ENCODE measurements at regions not wholly inside any gene's neighbourhood (a gene's known extent, or its start where the extent isn't known, plus 50 kb on each side); places are given as distances from the start of the nearest gene placed in this dataset.

DNA sequence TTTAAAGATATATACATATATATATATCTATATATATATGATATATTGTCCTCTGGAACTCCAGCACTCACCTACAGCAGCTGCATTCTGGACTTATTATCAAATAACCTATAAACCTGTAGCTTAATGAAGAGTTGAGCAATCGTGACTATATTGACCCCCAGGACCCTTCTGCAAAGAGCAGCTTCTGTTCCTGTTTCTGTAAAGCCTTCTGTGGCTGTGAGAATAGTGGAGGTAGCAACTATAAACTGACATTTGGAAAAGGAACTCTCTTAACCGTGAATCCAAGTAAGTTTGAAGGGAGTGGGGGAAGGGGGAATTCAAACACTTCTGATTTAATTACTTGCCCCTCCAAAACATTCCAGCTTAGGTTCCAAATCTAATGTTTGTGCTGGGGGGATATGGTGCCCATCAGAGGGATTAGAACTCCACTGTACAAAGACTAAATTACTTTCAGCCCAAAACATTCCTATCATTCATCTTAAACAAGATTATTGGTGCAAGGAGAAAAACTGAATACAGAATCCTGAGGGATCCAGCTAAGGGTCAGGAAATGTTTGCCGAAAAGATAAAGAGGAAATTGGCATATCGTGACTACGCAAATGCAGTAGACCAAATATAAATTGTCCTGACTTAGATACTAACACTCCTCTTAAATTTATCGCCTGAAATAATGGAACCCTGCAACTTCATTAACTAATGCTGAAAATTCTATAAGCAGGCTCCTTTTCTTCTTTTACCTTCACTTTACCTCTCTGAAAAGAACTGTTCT is 106.1 kb downstream of the DAD1 start:
- Histone ChIP-seq H3K79me2 (ENCODE audit: insufficient read depth, low read length) (no peaks in the 10 kb centered on the region), H3K27me3 (ENCODE audit: insufficient read depth, low read length) (peaks cover 97% of the 10 kb centered on the region), H4K20me1 (ENCODE audit: insufficient read depth) (no peaks in the 10 kb centered on the region), H3K9me2 (ENCODE audit: insufficient read depth) (no peaks in the 10 kb centered on the region), H3K36me3 (ENCODE audit: control insufficient read depth in 1 of 2, insufficient read depth in 2 of 2, low read length in 2 of 2) (no peaks in the 10 kb centered on the region), H3K4me1 (ENCODE audit: control insufficient read depth in 1 of 2, insufficient read depth in 2 of 2, low read length in 2 of 2) (no peaks in the 10 kb centered on the region), H3K9me3 (ENCODE audit: control insufficient read depth in 1 of 2, insufficient read depth in 1 of 2, low read depth in 1 of 2, low read length in 2 of 2) (no peaks in the 10 kb centered on the region), H3K27ac (ENCODE audit: low read depth, low read length) (no peak overlapping the region), H3K4me3 (replicated peaks in 1 of 2; ENCODE audit: low read depth in 1 of 2, low read length in 2 of 2) (no peak overlapping the region), H2AFZ (ENCODE audit: low read depth, low read length, poor library complexity, severe bottlenecking) (no peak overlapping the region), H3K4me2 (ENCODE audit: low read length) (no peak overlapping the region), H3K9ac (ENCODE audit: low read length) (no peak overlapping the region)
- TF ChIP-seq, protein P1, sequence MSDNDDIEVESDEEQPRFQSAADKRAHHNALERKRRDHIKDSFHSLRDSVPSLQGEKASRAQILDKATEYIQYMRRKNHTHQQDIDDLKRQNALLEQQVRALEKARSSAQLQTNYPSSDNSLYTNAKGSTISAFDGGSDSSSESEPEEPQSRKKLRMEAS (IDR thresholded peaks at IDR 0.05): no peak
- TF ChIP-seq EZH2 (IDR thresholded peaks at IDR 0.05) (no peak), POLR2AphosphoS5 (IDR thresholded peaks at IDR 0.05; ENCODE audit: low read depth, low read length) (no peak), RAD21 (IDR thresholded peaks at IDR 0.05; ENCODE audit: low read depth) (no peak), TCF7L2 (IDR thresholded peaks at IDR 0.05; ENCODE audit: borderline replicate concordance, extremely low read depth, insufficient read depth, insufficient read length) (no peak), ZNF274 (IDR thresholded peaks at IDR 0.05; ENCODE audit: low read depth, low read length) (no peak), SP1 (IDR thresholded peaks at IDR 0.05; ENCODE audit: low read depth) (no peak), ELF1 (IDR thresholded peaks at IDR 0.05; ENCODE audit: borderline replicate concordance, low read depth) (no peak), SIN3A (IDR thresholded peaks at IDR 0.05; ENCODE audit: low read depth) (no peak), FOSL1 (IDR thresholded peaks at IDR 0.05; ENCODE audit: low read depth) (no peak), SRF (IDR thresholded peaks at IDR 0.05; ENCODE audit: low read depth) (no peak), POLR2A (IDR thresholded peaks at IDR 0.05; ENCODE audit: borderline replicate concordance, extremely low read depth, insufficient read depth, insufficient read length) (no peak)
- TF ChIP-seq, protein P2, sequence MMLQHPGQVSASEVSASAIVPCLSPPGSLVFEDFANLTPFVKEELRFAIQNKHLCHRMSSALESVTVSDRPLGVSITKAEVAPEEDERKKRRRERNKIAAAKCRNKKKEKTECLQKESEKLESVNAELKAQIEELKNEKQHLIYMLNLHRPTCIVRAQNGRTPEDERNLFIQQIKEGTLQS (IDR thresholded peaks at IDR 0.05): no peak
- TF ChIP-seq, protein P3, sequence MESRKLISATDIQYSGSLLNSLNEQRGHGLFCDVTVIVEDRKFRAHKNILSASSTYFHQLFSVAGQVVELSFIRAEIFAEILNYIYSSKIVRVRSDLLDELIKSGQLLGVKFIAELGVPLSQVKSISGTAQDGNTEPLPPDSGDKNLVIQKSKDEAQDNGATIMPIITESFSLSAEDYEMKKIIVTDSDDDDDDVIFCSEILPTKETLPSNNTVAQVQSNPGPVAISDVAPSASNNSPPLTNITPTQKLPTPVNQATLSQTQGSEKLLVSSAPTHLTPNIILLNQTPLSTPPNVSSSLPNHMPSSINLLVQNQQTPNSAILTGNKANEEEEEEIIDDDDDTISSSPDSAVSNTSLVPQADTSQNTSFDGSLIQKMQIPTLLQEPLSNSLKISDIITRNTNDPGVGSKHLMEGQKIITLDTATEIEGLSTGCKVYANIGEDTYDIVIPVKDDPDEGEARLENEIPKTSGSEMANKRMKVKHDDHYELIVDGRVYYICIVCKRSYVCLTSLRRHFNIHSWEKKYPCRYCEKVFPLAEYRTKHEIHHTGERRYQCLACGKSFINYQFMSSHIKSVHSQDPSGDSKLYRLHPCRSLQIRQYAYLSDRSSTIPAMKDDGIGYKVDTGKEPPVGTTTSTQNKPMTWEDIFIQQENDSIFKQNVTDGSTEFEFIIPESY (IDR thresholded peaks at IDR 0.05; ENCODE audit: extremely low read depth, insufficient replicate concordance, low read length): no peak
- TF ChIP-seq, protein P4, sequence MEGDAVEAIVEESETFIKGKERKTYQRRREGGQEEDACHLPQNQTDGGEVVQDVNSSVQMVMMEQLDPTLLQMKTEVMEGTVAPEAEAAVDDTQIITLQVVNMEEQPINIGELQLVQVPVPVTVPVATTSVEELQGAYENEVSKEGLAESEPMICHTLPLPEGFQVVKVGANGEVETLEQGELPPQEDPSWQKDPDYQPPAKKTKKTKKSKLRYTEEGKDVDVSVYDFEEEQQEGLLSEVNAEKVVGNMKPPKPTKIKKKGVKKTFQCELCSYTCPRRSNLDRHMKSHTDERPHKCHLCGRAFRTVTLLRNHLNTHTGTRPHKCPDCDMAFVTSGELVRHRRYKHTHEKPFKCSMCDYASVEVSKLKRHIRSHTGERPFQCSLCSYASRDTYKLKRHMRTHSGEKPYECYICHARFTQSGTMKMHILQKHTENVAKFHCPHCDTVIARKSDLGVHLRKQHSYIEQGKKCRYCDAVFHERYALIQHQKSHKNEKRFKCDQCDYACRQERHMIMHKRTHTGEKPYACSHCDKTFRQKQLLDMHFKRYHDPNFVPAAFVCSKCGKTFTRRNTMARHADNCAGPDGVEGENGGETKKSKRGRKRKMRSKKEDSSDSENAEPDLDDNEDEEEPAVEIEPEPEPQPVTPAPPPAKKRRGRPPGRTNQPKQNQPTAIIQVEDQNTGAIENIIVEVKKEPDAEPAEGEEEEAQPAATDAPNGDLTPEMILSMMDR (IDR thresholded peaks at IDR 0.05 in 2 of 3, conservative IDR thresholded peaks at IDR 0.05 in 1 of 3; ENCODE audit: borderline replicate concordance in 1 of 3, insufficient read depth in 1 of 3, low read depth in 2 of 3, low read length in 2 of 3): no peak
- TF ChIP-seq, protein P5, sequence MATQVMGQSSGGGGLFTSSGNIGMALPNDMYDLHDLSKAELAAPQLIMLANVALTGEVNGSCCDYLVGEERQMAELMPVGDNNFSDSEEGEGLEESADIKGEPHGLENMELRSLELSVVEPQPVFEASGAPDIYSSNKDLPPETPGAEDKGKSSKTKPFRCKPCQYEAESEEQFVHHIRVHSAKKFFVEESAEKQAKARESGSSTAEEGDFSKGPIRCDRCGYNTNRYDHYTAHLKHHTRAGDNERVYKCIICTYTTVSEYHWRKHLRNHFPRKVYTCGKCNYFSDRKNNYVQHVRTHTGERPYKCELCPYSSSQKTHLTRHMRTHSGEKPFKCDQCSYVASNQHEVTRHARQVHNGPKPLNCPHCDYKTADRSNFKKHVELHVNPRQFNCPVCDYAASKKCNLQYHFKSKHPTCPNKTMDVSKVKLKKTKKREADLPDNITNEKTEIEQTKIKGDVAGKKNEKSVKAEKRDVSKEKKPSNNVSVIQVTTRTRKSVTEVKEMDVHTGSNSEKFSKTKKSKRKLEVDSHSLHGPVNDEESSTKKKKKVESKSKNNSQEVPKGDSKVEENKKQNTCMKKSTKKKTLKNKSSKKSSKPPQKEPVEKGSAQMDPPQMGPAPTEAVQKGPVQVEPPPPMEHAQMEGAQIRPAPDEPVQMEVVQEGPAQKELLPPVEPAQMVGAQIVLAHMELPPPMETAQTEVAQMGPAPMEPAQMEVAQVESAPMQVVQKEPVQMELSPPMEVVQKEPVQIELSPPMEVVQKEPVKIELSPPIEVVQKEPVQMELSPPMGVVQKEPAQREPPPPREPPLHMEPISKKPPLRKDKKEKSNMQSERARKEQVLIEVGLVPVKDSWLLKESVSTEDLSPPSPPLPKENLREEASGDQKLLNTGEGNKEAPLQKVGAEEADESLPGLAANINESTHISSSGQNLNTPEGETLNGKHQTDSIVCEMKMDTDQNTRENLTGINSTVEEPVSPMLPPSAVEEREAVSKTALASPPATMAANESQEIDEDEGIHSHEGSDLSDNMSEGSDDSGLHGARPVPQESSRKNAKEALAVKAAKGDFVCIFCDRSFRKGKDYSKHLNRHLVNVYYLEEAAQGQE (IDR thresholded peaks at IDR 0.05; ENCODE audit: low read depth): no peak
- ChIA-PET RAD21 (ENCODE audit: low non-redundant PET in 1 of 2, low total read pairs in 2 of 2, uncharacterized antibody in 2 of 2, unreplicated experiment in 2 of 2) (no interaction called here), POLR2A (no interaction called here), CTCF (no interaction called here)
- no peak for ATAC-seq
- intact Hi-C loops (cut with micrococcal nuclease): no loop called here
- BruUV-seq (replicated peaks): no TSS peak
- DNase-seq (ENCODE audit: low read depth, low spot score): no peak
